GM21786 (cell line): ENCODE measurements at regions not wholly inside any gene's neighbourhood (a gene's known extent, or its start where the extent isn't known, plus 50 kb on each side); places are given as distances from the start of the nearest gene placed in this dataset.

ENCODE experiments used
- ATAC-seq: cut with Tn5 transposase; IDR thresholded peaks from one replicate; pipeline ENCODE4 v1.9.1; 2021; ENCODE audit not compliant: unreplicated experiment

- no peak for ATAC-seq
Measured at GRCh38 chr2:52776571-52776970, 991.0 kb upstream of the CHAC2 start.

- no peak for ATAC-seq
Measured at GRCh38 chr2:52775674-52776073, 991.9 kb upstream of the CHAC2 start.

GRCh38 chr2:52765735-52766134, 1001.9 kb upstream of the CHAC2 start:
- no peak for ATAC-seq

- ATAC-seq, result no peak
Measured at GRCh38 chr2:52749764-52750163, 1017.8 kb upstream of the CHAC2 start.

GRCh38 chr2:52745144-52745543, 1022.5 kb upstream of the CHAC2 start:
- no peak for ATAC-seq

- no peak for ATAC-seq
Measured at GRCh38 chr2:52732849-52733395, 1034.7 kb upstream of the CHAC2 start.

- ATAC-seq, result no peak
Measured at GRCh38 chr2:52724585-52724984, 1043.0 kb upstream of the CHAC2 start.

GRCh38 chr2:52717836-52718235, 1049.8 kb upstream of the CHAC2 start:
- ATAC-seq, result no peak

GRCh38 chr2:52710810-52711618, 1056.6 kb upstream of the CHAC2 start:
- ATAC-seq, result no peak

GRCh38 chr2:52704251-52704650, 1063.4 kb upstream of the CHAC2 start:
- no peak for ATAC-seq

- ATAC-seq, result no peak
Measured at GRCh38 chr2:52703004-52703403, 1064.6 kb upstream of the CHAC2 start.

- no peak for ATAC-seq
Measured at GRCh38 chr2:52698408-52698807, 1069.2 kb upstream of the CHAC2 start.

GRCh38 chr2:52697690-52698089, 1069.9 kb upstream of the CHAC2 start:
- ATAC-seq, result no peak

- no peak for ATAC-seq
Measured at GRCh38 chr2:52695731-52696130, 1071.9 kb upstream of the CHAC2 start.

GRCh38 chr2:52686935-52687334, 1080.7 kb upstream of the CHAC2 start:
- ATAC-seq, result no peak

- no peak for ATAC-seq
Measured at GRCh38 chr2:52676056-52676455, 1091.5 kb upstream of the CHAC2 start.

GRCh38 chr2:52668724-52669123, 1098.9 kb upstream of the CHAC2 start:
- ATAC-seq, result no peak

- ATAC-seq, result no peak
Measured at GRCh38 chr2:52659546-52659945, 1108.1 kb upstream of the CHAC2 start.

- no peak for ATAC-seq
Measured at GRCh38 chr2:52658598-52658997, 1109.0 kb upstream of the CHAC2 start.

- no peak for ATAC-seq
Measured at GRCh38 chr2:52639692-52640091, 1127.9 kb upstream of the CHAC2 start.

GRCh38 chr2:52632543-52632942, 1135.1 kb upstream of the CHAC2 start:
- no peak for ATAC-seq

GRCh38 chr2:52629944-52630343, 1137.7 kb upstream of the CHAC2 start:
- ATAC-seq, result no peak

- ATAC-seq, result no peak
Measured at GRCh38 chr2:52629531-52629930, 1138.1 kb upstream of the CHAC2 start.
